ENCODE measurements at regions not wholly inside any gene's neighbourhood (a gene's known extent, or its start where the extent isn't known, plus 50 kb on each side); places are given as distances from the start of the nearest gene placed in this dataset.

GRCh38 chr22:48256776-48257684 is 1494.6 kb downstream of the TBC1D22A start:
- no peak for DNase-seq (ENCODE audit: low spot score)

DNA sequence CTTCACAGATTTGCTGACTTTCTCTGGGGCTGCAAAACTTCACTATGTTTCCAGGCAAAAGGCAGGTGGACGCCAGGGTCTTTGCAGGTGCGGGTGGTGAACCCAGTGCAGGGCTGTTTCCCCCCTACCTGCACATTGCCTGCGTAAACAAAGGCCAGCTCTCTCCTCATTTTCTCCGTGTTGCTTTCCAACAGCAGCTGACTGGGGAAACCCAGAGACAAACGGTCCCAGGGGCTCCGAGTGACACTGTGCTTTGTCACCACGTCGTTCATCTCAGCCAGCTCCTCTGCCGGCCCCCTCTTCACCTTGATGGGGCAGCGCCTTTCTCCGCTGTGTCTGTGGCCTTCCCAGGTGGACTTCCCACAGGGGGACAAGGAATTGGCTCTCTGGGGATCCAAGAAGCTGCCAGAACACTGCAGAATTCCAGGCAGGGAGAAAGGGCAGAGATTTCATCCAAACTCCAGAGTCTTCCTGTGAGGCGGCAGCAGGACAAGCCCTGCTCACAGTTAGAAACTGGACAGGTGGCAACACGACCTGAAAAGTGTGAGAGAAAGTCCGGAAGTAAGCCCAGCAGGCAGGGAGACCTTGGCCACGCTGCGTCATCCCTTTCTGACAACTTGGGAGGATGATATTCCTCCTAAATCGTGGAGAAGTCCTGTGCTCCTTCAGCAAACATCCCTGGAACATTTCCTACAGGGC is 1493.7 kb downstream of the TBC1D22A start:
- DNase-seq (ENCODE audit: low spot score) = no peak

DNA sequence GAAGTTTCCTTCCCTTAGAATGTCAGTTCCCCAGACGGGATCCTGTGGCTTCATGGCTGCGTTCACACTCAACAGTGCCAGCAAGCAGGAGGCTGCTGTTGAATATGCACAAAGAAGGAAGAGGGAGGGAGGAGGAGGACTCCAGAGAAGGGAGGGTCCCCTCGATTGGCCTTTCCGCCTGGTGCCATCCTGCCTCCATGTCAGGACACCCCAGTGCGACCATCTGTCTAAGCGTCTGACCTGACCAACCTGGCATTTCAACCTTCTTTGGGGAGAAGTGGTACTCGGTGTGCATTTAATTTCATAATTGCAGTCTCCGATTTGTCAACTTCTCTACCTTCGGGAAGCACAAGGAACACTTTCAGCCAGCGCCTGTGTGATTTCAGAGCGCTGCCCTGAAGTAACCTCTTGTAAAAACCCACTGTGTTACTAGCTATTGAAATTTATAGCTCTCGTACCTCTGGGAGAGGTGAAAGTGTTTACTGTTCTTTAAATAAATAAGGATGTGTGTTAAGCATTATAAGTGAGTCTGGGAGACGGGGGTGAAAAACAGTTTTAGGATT is 1491.9 kb downstream of the TBC1D22A start:
- no peak for DNase-seq (ENCODE audit: low spot score)

GRCh38 chr22:48253573-48253972 is 1491.1 kb downstream of the TBC1D22A start:
- DNase-seq (ENCODE audit: low spot score) = no peak

DNA sequence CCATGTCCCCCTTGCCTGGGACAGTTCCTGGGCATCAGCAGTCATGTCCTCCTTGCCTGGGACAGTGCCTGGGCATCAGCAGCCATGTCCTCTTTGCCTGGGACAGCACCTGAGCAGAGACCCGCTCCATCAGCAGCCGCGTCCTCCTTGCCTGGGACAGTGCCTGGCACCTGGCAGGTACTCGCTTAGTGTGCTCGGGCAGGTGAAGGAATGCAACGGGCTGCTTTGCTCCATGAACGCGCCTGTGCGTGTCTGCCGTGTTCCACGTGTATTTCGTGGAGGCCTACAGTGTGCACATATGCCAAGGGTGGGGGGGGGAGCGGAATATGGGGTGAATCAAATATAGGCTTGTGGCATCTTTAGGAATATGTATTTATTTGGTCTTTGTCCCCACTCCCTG is 1490.7 kb downstream of the TBC1D22A start:
- no peak for DNase-seq (ENCODE audit: low spot score)

DNA sequence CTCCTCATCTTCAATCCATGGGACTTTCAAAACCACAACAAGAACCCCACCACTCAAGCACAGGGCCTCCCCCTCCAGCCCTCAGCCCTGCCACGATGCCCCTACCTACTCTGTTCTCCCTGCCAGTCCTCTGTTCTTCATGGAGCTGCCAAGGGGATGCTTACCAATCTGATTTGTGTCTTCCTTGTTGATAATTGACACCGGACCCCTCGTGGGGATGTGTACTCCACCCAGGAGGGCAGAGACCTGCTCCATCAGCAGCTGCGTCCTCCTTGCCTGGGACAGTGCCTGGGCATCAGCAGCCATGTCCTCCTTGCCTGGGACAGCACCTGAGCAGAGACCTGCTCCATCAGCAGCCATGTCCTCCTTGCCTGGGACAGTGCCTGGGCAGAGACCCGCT is 1489.2 kb downstream of the TBC1D22A start:
- DNase-seq (ENCODE audit: low spot score) = no peak

DNA sequence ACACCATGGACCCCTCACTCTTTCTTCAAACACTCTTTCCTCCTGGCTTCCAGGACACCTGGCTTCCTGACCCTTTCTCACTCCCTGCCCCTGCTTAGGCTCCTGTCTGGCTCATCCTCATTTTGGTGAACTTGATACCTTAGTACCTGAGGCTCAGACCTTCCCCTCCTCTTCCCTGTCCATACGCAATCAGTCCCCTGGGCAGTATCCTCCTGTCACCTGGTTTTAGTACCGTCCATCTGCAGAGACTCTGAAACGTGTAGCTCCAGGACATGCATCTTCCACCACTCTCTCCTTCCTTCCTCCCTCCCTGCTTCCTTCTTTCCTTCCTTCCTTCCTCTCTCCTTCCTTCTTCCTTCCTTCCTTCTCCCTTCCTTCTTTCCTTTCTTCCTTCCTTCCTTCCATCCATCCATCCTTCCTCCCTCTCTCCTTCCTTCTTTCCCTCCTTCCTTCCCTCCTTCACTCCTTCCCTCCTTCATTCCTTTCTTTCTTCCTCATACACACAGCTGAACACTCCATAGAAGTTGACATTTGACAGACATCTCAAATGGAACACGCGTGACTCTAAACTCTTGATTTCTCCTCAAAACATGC is 1488.6 kb downstream of the TBC1D22A start:
- DNase-seq (ENCODE audit: low spot score) = no peak

GRCh38 chr22:48250286-48250895 is 1487.9 kb downstream of the TBC1D22A start:
- DNase-seq (ENCODE audit: low spot score) = no peak

- no peak for DNase-seq (ENCODE audit: low spot score)
These were observed 1487.3 kb downstream of the TBC1D22A start for GRCh38 chr22:48249713-48250268.

GRCh38 chr22:48248901-48249455 is 1486.5 kb downstream of the TBC1D22A start:
- DNase-seq (ENCODE audit: low spot score) = no peak

- no peak for DNase-seq (ENCODE audit: low spot score)
These were observed 1485.4 kb downstream of the TBC1D22A start for GRCh38 chr22:48247829-48248228.

DNA sequence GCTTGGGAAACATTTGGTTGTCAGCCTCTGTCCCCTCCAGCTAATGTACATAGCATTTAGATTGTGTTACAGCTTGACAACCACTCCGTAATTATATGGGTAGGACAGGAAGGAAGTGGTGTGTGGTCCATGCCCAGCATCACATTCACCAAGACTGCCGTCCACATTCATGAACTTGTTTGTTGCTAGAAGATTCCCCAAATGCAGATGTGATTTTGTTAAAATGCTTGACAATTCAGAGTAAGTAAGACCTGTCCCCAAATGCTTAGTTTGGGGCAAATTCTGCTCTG is 1482.7 kb downstream of the TBC1D22A start:
- no peak for DNase-seq (ENCODE audit: low spot score)

DNA sequence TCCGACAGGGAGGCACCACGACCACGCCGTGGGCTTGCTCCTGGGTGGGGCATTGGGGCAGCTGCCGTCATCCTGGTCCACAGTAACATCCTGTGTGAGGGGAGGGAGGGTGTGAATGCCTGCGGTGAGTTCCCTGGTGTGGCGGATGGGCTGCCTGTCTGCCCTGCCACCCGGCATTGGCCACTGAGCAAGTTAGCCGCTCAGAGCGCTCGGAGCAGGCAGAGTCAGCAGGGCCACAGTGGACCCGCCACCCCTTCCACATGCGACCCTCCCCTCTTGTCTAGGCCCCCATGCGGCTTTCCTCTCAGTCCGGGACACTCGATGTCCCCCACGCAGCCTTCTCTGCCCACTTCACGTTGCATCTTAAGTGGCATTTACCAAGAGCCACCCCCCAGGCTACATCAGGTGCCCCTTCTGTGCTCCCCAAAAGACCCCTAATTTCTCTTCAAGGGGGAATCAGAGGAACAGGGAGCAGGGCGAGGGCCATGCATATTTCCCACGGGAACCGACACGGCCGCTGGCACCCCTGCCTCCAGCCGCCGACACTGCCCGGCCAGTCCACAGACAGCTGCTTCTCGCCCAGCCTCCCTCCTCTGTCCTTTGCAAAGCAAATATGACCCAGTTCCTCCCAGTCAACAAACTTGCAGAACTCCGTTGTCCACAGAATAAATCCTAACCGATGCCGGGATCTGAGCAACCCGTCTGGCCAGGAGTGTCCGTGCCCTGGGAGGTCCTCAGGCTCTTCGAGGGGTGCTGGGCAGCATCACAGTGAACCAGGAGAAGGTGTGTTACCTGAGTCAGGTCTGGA is 1482.1 kb downstream of the TBC1D22A start:
- no peak for DNase-seq (ENCODE audit: low spot score)

- no peak for DNase-seq (ENCODE audit: low spot score)
These were observed 1480.0 kb downstream of the TBC1D22A start for GRCh38 chr22:48242461-48242864.

DNA sequence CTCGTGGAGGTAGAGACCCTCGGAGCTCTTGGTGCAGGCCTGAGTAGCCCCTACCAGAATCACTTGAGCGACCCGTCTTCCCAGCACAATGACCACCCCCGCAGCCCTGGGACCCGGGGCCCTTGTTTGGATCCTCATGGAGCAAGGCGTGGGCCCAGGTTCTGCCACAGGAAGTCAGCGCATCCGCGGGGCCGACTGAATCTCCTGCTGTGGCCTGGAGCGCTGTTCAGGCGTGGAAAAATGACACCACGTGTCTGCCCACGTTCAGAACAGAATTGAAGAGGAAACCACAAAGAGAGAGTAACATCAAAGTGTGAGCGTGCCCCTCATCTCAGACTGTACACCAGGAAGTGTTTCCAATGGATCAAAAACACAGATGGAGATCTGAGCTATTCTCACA is 1479.2 kb downstream of the TBC1D22A start:
- no peak for DNase-seq (ENCODE audit: low spot score)

DNA sequence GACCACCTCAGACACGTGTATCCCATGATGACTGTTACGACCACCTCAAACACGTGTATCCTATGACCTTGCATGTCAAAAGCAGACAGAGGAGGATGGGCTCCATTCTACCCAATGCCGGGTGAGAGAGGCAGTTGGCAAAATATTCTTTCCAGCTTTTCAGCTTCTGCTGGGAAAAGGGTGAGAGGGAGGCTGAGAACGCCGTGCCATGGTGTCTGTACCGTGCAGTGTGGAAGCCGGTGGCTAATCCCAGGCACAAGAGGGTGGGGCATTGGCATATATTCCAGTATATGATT is 1478.4 kb downstream of the TBC1D22A start:
- no peak for DNase-seq (ENCODE audit: low spot score)

- DNase-seq (ENCODE audit: low spot score) = no peak
These were observed 1477.9 kb downstream of the TBC1D22A start for GRCh38 chr22:48240148-48240934.

DNA sequence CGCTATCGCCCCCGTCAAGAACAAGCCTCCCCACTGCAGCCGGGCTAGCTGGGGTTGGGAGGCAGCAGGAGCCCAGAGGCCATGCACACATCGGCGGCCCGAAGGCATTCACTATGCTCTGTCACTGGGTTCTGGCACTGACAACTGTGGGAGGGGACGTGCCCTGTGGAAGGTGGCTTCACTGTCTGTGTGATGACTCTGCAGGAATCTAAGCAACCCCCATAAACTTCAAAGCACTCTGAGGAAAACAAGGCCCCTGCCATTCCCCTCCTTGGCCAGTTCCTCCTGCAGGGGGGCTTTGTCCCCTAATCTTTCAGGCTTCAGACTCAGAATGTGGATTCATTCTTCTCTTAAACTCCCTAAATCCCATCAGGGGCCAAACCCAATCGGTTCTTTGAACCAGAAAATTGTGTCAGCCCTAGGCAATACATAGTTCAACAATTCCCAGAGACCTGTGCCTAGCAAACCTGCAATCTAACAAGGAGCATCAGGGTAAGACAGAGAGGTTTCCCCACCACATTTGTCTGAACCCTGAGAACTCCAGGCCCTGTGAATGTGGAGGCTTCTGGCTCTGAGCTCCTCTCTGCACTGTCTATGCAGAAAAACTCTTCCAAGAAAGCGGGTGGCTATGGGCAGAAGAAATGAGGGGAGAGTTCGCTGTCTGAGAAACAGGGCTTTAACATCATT is 1477.2 kb downstream of the TBC1D22A start:
- no peak for DNase-seq (ENCODE audit: low spot score)

DNA sequence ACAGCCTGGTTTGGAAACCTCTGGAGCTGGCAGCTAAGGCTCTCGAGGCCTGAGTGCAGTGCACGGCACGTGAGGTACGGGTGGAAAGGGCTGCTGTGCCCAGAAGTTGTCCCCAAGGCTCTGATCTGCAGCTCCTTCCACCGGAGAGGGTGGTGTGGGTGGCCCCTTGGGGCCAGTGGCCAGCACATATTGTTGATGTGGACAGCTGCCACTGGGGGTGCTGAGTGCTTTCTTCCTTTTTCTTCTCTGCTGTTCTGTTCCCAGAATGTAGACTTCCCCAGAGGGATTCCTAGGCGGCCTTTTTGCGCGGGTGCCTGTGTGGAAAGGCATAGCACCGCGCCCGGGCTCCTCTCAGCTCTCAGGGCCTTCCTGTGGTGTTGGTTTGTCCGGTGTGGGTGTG is 1476.5 kb downstream of the TBC1D22A start:
- no peak for DNase-seq (ENCODE audit: low spot score)

Measured in AG08396 (cell line).